ENCODE measurements at regions not wholly inside any gene's neighbourhood (a gene's known extent, or its start where the extent isn't known, plus 50 kb on each side); places are given as distances from the start of the nearest gene placed in this dataset.

GRCh38 chr14:101435546-101435945 is 125.7 kb upstream of the DIO3 start:
- TF ChIP-seq CTCF (conservative IDR thresholded peaks at IDR 0.05; ENCODE audit: low read depth in 2 of 2): no peak
- TF ChIP-seq EZH2 (IDR thresholded peaks at IDR 0.05; ENCODE audit: low read depth, unreplicated experiment): no peak
- TF ChIP-seq ZNF462 (CRISPR knock-in tag; IDR thresholded peaks at IDR 0.05): no peak
- no peak for TF ChIP-seq POLR2AphosphoS5 (IDR thresholded peaks at IDR 0.05; ENCODE audit: low read depth)
